ENCODE measurements at regions not wholly inside any gene's neighbourhood (a gene's known extent, or its start where the extent isn't known, plus 50 kb on each side); places are given as distances from the start of the nearest gene placed in this dataset.

DNA sequence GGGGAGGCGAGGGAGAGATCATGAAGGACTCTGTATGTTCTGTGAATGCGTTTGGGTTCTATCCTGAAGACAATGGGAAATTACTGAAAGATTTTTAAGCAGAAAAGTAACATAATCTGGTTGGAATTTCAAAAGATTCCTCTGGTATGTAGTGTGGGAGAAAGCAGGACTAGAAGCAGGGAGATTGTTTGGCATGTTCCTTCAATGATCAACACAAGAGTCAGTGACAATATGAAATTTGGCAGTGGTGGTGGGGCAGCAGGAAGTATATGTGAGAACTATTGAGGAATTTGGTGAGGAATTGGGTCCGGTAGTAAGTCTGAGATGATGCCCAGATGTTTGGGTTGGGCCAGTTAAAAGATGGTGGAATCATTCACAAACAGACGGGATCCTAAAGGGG, 348.7 kb downstream of the CD83 start:
- WGBS (ENCODE audit: extremely low coverage, insufficient read length, low lambda C conversion rate): 100% methylated on average over 1 of the region's 4 CpGs
- no peaks in the 10 kb centered on the region for H3K23me2 ChIP-seq (ENCODE audit: insufficient read length, low read depth, low read length, poor library complexity, severe bottlenecking)
- H2BK5ac ChIP-seq (ENCODE audit: insufficient read length, low read length): no peak overlapping the region
- Mint-ChIP-seq H3K27me3 (ENCODE audit: low read depth) (no peaks in the 10 kb centered on the region; the same call in none of the 2 replicates), H3K9me3 (peaks cover 12 to 21% of the 10 kb centered on the region in 2 experiments; a peak in 4 of 5 replicates), H3K36me3 (ENCODE audit: insufficient read depth in 1 of 3, low read depth in 3 of 3) (peaks cover 11 to 18% (median 13%) of the 10 kb centered on the region in 3 experiments), H3K27ac (no peak overlapping the region), H3K4me3 (no peak overlapping the region), H3K4me1 (peaks cover 6 to 9% of the 10 kb centered on the region in 2 experiments)
- no peaks in the 10 kb centered on the region for H3K4me1 ChIP-seq (ENCODE audit: insufficient read depth, low read length)
- H2BK120ac ChIP-seq (ENCODE audit: low read depth, low read length, poor library complexity, severe bottlenecking): no peak overlapping the region
- no peak overlapping the region for H4K5ac ChIP-seq (ENCODE audit: insufficient read length, low read depth, low read length)
- H3K79me1 ChIP-seq (ENCODE audit: insufficient read depth, low read depth, low read length, poor library complexity, severe bottlenecking): no peaks in the 10 kb centered on the region
- no peak overlapping the region for H2BK12ac ChIP-seq (ENCODE audit: insufficient read length, low read depth, low read length)
- no peak overlapping the region for H3K18ac ChIP-seq (ENCODE audit: insufficient read length, low read depth, low read length)
- H2AFZ ChIP-seq (ENCODE audit: low read length): no peak overlapping the region
- H3T11ph ChIP-seq (ENCODE audit: low read length): no peak overlapping the region
- no peak overlapping the region for H3K14ac ChIP-seq (ENCODE audit: insufficient read depth, low read length)
- H3K27ac ChIP-seq (ENCODE audit: insufficient read length, low read depth, low read length): no peak overlapping the region
- no peak for TF ChIP-seq CTCF (conservative IDR thresholded peaks at IDR 0.05)
- no peaks in the 10 kb centered on the region for H4K20me1 ChIP-seq (ENCODE audit: control insufficient read depth, insufficient read depth, insufficient read length)
- DNase-seq: no peak
- H3K79me2 ChIP-seq (ENCODE audit: insufficient read depth, low read length): no peaks in the 10 kb centered on the region
- H3K4ac ChIP-seq (ENCODE audit: low read depth, low read length): no peak overlapping the region
- H3K4me2 ChIP-seq (ENCODE audit: insufficient read depth, insufficient read length, low read length): no peak overlapping the region
- H3K27me3 ChIP-seq (ENCODE audit: insufficient read depth, low read length): no peaks in the 10 kb centered on the region
- no peak overlapping the region for H2BK15ac ChIP-seq (ENCODE audit: low read depth, low read length)
- H4K91ac ChIP-seq (ENCODE audit: insufficient read length, low read depth, low read length): no peak overlapping the region
- no peak overlapping the region for H3K23ac ChIP-seq (ENCODE audit: insufficient read length, low read depth, low read length)
- H2AK5ac ChIP-seq (ENCODE audit: insufficient read length, low read length): no peak overlapping the region
- H3K56ac ChIP-seq (ENCODE audit: insufficient read length, low read depth, low read length): no peak overlapping the region
- no peak overlapping the region for H4K8ac ChIP-seq (replicated peaks; ENCODE audit: insufficient read length, low read depth, low read length)
- no peak overlapping the region for H2BK20ac ChIP-seq (ENCODE audit: low read depth, low read length, poor library complexity, severe bottlenecking)
- no peaks in the 10 kb centered on the region for H3K9me3 ChIP-seq (ENCODE audit: control insufficient read depth, low read depth, low read length)
- no peak overlapping the region for H3K9ac ChIP-seq (ENCODE audit: extremely low read depth, insufficient read length, low read length)
